Posterior vena cava (tissue), 2 donors: ENCODE measurements at regions not wholly inside any gene's neighbourhood (a gene's known extent, or its start where the extent isn't known, plus 50 kb on each side); places are given as distances from the start of the nearest gene placed in this dataset.

Experiments
- DNase-seq: peaks from one replicate; pipeline ENCODE4 v3.0.0-alpha.2; 2020; ENCODE audit warnings: low spot score
- intact Hi-C, 2 donors: fragments of 100-400 bp; cut with DNase I; formaldehyde crosslinking; loops; one replicate each; pipeline versions ENCODE4 v1.14.1 to v1.14.2; 2022 to 2023
- donor health status: DM: yes; HTN: yes; CAD: no.
- donor health status: DM: yes; HTN: yes; CAD: no.

- peak; percentile 92 for DNase-seq
- intact Hi-C loops, result loop anchor here in 1 of 2 donors (10.0 kb wide), 2 partner anchors 354 to 424 kb away; no protein-coding TSS in a partner anchor
Measured at GRCh38 chrX:39730662-39731329, 367.0 kb downstream of the BCOR start.

DNA sequence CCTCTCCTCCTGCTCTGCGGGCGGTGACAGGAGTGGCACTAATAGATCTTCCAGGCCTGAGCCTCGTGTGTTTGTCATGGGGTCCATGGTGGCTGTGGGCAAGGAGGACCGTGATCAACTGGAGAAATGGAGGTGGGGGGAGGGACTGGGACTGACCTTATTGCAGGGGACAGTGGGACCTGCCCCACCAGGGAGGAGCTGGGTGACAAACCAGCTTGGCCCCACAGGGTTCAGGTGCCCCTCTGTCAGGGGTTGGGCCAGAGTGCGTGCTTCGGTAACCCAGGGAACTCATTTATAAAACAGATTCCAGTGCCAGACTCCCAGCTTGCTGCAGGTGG is 366.5 kb downstream of the BCOR start:
- no peak for DNase-seq
- intact Hi-C loops, result loop anchor here in 1 of 2 donors (10.0 kb wide), 2 partner anchors 354 to 424 kb away; no protein-coding TSS in a partner anchor

DNA sequence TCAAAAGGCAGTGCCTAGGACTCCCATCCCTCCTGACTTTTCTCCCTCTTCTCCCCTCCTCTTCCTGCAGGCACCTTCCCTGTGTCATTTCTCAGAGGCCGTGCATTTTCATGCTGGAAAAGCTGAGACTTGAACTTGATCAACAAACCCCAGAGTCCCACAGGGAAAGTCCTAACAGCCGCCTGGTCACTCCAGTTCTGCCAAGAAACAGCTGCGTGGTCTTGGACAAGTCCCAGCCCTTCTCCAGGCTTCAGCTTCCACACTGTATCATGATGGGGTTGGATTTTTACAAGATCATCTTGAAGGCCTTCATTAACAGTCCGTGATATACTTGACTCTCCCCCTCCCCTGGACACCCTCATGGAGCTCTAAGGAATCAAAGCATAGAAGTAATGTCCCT is 366.0 kb downstream of the BCOR start:
- intact Hi-C loops, result loop anchor here in 1 of 2 donors (10.0 kb wide), 2 partner anchors 353 to 423 kb away; no protein-coding TSS in a partner anchor
- DNase-seq, result no peak

DNA sequence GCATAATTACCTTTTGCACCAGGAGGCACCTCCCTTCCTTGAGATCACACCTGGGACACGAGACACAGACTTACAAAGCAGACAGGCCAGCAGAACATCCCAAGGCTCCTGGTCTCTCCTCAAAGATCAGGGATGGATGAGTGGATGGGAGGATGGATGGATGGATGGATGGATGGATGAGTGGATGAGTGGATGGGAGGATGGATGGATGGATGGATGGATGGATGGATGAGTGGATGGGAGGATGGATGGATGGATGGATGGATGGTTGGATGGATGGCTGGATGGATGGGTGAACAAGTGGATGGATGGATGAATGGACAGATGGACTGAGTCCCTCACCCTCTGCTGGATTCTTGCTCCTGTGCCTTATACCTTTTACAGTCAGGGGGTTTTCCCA is 364.0 kb downstream of the BCOR start:
- intact Hi-C loops, result loop anchor here in 1 of 2 donors (10.0 kb wide), 2 partner anchors 351 to 421 kb away; no protein-coding TSS in a partner anchor
- no peak for DNase-seq

DNA sequence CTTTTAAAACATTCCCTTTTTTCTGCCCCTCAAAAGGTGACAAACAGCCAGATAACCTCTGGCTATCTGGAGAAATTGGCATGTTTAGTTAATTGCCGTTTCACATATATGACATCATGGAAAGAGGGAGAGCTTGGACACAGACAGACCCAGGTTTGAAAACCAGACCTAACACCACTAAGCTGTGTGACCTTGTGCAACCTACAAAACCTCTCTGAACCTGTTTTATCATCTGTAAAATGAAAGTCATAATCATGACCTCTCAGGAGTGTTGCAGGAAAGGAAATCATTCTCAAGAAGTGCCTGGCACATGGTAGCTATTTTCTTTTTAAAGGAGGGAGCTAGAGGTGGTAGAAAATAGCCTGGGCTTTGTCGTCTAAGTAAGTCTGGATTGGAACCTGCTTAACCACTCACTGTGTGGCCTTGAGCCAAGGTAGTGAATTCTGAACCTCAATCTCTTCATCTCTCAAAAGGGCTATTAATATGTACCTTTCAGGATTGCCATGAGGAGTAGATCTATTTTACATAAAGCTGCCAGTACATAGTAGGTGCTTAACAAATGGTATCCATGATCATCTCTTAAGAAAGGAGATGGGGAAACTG is 363.5 kb downstream of the BCOR start:
- no peak for DNase-seq
- intact Hi-C loops, result loop anchor here in 1 of 2 donors (10.0 kb wide), 2 partner anchors 351 to 421 kb away; no protein-coding TSS in a partner anchor

DNA sequence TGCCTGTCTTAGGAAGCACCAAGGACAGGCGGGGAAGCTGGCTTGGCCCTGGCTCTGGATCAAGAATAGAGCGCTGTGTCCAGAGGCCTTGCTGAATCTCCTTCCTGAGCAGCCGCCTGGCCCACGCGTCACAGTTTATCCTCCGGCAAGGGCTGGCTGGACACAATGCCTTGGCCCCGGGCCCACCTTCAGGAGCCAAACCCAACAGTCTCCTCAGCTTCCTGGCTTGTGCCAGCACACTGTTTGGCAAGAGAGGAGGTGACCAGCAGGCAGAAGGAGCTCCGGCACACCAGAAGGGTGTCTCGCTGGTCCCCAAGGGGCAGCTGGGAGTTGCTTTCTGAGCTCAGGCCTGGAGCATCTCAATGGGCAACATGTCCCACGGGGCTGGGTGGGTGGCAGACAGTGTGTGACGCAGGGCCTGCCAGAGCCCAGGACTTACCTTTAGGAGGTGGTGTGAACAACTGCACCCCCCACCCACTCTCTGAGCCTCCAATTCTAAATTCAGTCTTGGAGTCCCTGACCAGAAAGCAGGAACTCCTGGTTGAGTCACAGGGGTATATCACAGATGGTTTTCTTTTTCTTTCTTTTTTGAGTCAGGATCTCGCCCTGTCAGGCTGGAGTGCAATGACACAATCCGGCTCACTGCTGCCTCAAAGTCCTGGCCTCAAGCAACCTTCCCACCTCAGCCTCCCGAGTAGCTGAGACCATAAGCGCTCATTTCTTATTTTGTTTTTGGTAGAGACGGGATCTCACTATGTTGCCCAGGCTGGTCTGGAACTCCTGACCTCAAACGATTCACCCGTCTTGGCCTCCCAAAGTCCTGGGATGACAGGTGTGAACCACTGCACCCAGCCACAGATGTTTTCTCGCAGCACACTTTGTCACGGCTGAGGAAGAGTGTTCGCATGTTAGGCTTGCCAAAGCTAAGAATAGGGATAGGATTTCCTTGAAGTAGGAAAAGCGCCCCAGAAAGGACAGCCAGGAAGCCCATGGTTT is 361.2 kb downstream of the BCOR start:
- DNase-seq, result peak; percentile 96
- intact Hi-C loops, result loop anchor here in 1 of 2 donors (10.0 kb wide), 2 partner anchors 348 to 418 kb away; no protein-coding TSS in a partner anchor

DNA sequence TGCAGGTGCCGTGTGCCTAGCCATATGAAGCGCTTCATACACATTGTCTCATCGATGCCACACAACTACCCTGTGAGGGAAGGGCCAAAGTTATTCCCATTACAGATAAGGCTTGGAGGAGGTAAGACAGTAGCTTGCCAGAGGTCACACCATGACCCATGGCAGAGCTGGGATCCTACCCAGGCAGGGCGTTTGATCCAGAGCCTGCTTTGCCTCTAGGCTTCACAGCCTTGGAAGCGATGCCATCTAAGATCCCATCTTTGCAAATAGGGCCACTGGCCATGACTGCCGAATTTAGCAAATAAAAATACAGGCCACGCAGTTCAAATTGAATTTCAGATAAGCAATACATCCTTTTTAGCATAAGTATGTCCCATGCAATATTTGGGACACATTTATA is 358.2 kb downstream of the BCOR start:
- intact Hi-C loops, result loop anchor here in 1 of 2 donors (10.0 kb wide), 2 partner anchors 345 to 415 kb away; no protein-coding TSS in a partner anchor

GRCh38 chrX:39740078-39740477 is 357.7 kb downstream of the BCOR start:
- intact Hi-C loops, result no loop called here
- DNase-seq, result no peak

More for the DNA sequence above, 358.2 kb downstream of the BCOR start:
- DNase-seq, result no peak

DNA sequence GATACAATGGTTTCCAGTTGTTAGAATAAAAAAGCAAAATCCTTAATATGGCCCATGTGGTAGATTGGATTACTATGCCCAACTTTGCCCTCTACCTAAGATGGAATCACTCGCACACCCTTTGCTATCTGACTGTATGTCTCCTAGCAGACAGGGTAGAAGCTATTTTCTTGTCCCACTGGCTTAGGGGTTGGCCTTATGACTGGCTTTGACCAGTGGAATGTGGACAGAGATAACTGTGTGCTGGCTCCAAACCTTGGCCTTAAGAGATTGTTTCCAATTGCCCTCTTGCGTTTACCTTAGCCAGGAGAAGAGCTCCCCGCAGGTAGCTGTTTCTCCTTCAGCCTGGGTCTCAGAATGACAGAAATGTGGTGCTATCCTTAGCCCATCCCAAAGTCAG is 355.9 kb downstream of the BCOR start:
- no peak for DNase-seq
- intact Hi-C loops, result no loop called here

DNA sequence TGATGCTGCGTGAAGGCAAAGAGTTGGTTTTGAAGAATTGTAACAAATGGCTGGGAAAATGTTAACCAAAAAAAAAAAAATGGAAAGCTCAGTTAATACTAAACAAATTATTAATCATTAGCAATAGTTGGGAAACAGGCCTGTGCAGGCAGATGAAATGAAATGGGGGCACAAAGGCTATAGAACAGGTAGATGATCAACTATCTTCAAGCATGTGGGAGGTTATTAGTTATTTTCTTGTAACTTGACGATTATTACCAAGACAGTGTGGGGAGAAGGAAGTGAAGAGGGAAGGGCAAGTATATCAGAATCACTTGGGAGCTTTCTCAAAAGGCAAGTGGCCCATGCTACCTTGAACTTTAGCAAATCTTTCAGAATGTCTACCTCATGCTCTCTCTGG is 351.9 kb downstream of the BCOR start:
- intact Hi-C loops, result no loop called here
- no peak for DNase-seq

DNA sequence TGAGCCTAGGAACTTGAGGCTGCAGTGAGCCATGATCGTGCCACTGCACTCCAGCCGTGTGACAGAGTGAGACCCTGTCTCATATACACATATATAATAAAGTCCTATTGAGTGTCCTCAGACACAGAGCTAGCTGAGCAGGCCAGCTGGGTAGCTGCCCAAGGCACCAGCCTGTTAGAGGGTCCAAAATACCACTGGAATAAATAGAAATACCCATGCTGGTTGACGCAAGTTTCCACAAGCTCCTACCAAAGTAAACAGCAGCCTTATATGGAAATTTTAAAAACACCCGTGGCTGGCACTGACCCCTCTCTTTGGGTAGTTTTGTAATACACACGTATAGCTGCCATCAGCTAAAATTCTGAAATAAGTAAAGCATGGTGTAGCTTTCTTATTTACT is 348.6 kb downstream of the BCOR start:
- peak; percentile 62 for DNase-seq

DNA sequence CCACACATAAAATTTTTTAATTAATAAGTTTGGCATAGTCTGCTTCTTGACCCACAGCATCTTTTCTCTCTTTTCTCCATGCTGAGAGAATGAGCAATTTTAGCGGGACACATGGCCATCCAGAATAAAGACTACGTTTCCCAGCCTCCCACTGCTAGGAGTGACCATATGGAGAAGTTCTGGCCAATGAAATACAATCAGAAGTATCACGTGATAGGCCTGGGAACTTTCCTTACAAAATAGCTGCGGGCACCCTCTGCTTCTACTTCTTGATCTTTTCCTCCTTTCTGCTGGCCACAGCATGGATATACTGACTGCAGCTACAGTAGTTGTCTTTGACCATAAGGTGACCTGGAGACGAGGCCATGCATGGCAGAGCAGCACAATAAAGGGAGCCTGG is 348.0 kb downstream of the BCOR start:
- intact Hi-C loops, result loop anchor here in 1 of 2 donors (10.0 kb wide), 1 partner anchor 65 kb away; no protein-coding TSS in a partner anchor

More for the DNA sequence above, 348.6 kb downstream of the BCOR start:
- intact Hi-C loops, result no loop called here

DNA sequence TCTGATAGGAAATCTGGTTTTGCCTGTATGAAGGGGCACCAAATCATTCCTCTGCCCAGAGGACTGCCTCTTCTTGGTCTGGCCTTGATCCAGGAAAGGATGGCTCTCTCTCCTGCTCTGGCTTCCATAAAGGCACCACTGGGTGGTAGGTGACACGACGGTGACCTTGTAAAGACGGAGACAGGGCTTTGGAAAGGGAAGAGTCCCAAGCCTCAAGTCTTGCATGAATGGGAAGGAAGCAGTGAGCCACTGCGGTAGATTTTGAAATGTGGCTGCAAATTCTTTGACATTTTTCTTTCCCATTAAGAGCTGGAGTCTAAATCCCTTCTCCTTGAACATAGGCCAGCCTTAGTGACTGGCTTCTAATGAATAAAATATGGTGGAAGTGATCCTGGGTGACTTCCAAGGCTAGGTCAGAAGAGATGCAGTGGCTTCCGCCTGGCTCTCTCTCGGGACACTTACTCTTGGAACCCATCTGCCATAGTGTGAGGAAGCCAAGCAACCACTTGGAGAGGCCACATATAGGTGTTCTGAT is 347.4 kb downstream of the BCOR start:
- DNase-seq, result peak; percentile 41

More for the DNA sequence above, 348.0 kb downstream of the BCOR start:
- DNase-seq, result peak; percentile 31

DNA sequence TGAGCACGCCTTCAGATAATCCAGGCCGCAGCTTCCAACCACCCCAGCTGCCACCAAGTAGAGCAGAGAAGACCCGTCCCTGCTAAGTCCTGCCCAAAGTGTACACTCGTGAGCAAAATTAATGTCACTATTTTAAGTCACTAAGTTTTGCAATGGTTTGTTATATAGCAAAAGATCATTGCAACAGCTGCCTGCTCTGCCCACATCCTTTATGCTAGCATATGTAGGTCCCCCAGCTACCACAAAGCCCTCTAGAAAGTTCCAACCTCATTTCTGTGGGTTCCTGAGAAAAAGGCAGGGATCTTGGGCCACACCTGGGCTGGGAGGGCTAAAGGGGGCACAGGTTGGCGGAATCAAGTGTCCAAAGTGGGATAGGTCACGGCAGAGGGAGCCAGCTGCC is 346.9 kb downstream of the BCOR start:
- DNase-seq, result peak; percentile 40

More for the DNA sequence above, 347.4 kb downstream of the BCOR start:
- intact Hi-C loops, result loop anchor here in 1 of 2 donors (10.0 kb wide), 1 partner anchor 64 kb away; no protein-coding TSS in a partner anchor

DNA sequence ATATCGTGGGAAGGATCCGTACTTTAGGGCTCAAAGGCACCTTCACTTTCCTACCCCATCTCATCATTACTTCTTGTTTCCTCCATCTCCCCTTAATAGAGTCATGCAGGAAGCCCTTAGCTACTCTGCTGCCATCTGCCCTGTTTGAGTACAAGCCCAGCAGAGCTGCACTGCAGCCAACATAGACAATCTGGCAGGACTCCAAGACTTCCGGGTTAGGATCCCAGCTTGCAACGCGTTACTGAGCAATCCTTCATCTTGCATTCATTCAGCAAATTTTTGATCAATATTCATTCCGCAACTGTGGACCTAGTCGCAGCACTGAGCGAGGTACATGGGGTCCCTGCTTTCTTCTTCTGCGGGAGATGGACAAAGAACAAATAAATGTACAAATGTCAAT is 344.9 kb downstream of the BCOR start:
- intact Hi-C loops, result loop anchor here in 1 of 2 donors (10.0 kb wide), 1 partner anchor 62 kb away; no protein-coding TSS in a partner anchor
- no peak for DNase-seq

More for the DNA sequence above, 346.9 kb downstream of the BCOR start:
- intact Hi-C loops, result loop anchor here in 1 of 2 donors (10.0 kb wide), 1 partner anchor 64 kb away; no protein-coding TSS in a partner anchor

DNA sequence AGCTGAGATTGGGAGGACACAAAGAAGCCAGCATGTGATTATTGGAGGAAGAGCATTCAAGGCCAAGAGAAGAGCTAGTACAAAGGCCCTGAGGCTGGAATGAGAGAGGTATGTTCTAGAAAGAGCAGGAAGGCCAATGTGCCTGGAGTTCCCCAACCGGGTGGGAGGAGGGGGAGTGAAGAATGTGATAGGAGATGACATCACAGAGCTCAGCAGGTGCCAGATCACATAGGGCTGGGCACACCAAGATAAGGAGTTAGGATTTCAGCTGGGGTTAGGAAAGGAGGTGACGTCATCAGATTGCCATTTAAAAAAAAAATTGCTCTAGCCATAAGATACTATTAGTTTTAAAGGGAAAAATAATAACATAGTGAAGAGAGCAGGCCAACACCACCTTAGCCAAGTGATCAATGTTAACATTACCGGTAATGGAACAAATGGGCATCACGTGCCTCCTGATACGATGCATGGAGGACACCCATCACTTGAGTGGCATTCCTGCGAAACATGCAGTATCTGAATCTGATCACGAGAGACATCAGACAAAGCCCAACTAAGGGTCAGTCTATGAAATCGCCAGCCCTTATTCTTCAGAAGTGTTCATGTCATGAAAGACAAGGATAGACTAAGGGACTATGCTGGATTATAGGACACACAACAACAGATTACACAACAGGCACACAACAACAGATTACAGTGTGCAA is 344.3 kb downstream of the BCOR start:
- DNase-seq, result no peak
- intact Hi-C loops, result loop anchor here in 1 of 2 donors (10.0 kb wide), 1 partner anchor 61 kb away; no protein-coding TSS in a partner anchor

GRCh38 chrX:39755143-39756032 is 342.4 kb downstream of the BCOR start:
- intact Hi-C loops, result loop anchor here in 1 of 2 donors (10.0 kb wide), 1 partner anchor 59 kb away; no protein-coding TSS in a partner anchor
- DNase-seq, result peak; percentile 94
